Right lobe of liver (tissue), 4 donors: ENCODE measurements at regions not wholly inside any gene's neighbourhood (a gene's known extent, or its start where the extent isn't known, plus 50 kb on each side); places are given as distances from the start of the nearest gene placed in this dataset.

Experiments
- CTCF ChIP-seq, 4 donors: fragments of 200-600 bp in 3 of 4; fragments of 450-650 bp in 1 of 4; IDR thresholded peaks; one replicate each; pipeline versions ENCODE4 v1.5.1 to v1.8.0; 2016 to 2022; ENCODE audit warnings: antibody characterized with exemption in 4 of 4, mild to moderate bottlenecking in 2 of 4
- POLR2A ChIP-seq: fragments of 450-650 bp; IDR thresholded peaks from one replicate; pipeline ENCODE4 v1.6.1; 2017; ENCODE audit warnings: antibody characterized with exemption, mild to moderate bottlenecking
- donor health status: DM: no; HTN: no; CAD: no.
- donor health status: DM: no; HTN: no; CAD: no.
- donor health status: DM: no; HTN: yes; CAD: no.

GRCh38 chr5:2480871-2481270 is 270.6 kb downstream of the IRX2 start:
- TF ChIP-seq CTCF (IDR thresholded peaks at IDR 0.05) (no peak), POLR2A (no peak)
